SK-N-SH treated with all-trans-retinoic acid at 6 μM for 48 hours (cell line): ENCODE measurements at regions not wholly inside any gene's neighbourhood (a gene's known extent, or its start where the extent isn't known, plus 50 kb on each side); places are given as distances from the start of the nearest gene placed in this dataset.

ENCODE experiments used
- ATAC-seq: fragments of 200-7000 bp; cut with Tn5 transposase; 3 replicates; pipeline ENCODE4 v1.9.1; 2020; ENCODE audit warnings: mild to moderate bottlenecking, moderate library complexity
- ARNTL ChIP-seq: fragments of 450-650 bp; formaldehyde crosslinking; IDR thresholded peaks from 2 replicates; pipeline ENCODE4 v1.5.0; 2020; ENCODE audit warnings: low read depth, mild to moderate bottlenecking, moderate library complexity, borderline replicate concordance
- CSDC2 ChIP-seq: fragments of 250-450 bp; sonication (Bioruptor Pico); IDR thresholded peaks from 2 replicates; pipeline ENCODE4 v1.5.0; 2020; ENCODE audit warnings: mild to moderate bottlenecking, moderate library complexity
- ESRRG ChIP-seq: fragments of 250-450 bp; sonication (Bioruptor Pico); IDR thresholded peaks from 2 replicates; pipeline ENCODE4 v1.6.1; 2021; ENCODE audit warnings: mild to moderate bottlenecking
- GLIS3 ChIP-seq: fragments of 250-450 bp; sonication (Bioruptor Pico); IDR thresholded peaks from 2 replicates; pipeline ENCODE4 v1.5.0; 2020; ENCODE audit warnings: mild to moderate bottlenecking, moderate library complexity
- OSR1 ChIP-seq: fragments of 250-450 bp; sonication (Bioruptor Pico); IDR thresholded peaks from 2 replicates; pipeline ENCODE4 v1.8.0; 2022; ENCODE audit warnings: moderate library complexity, mild to moderate bottlenecking, inconsistent platforms
- SNAI2 ChIP-seq: fragments of 250-450 bp; sonication (Bioruptor Pico); IDR thresholded peaks from 2 replicates; pipeline ENCODE4 v1.5.0; 2020; ENCODE audit warnings: mild to moderate bottlenecking, moderate library complexity
- TCF4 ChIP-seq: fragments of 250-450 bp; sonication (Bioruptor Pico); IDR thresholded peaks from 2 replicates; pipeline ENCODE4 v1.8.0; 2021; ENCODE audit warnings: mild to moderate bottlenecking, moderate library complexity, borderline replicate concordance
- TOX ChIP-seq: fragments of 250-450 bp; sonication (Bioruptor Pico); IDR thresholded peaks from 2 replicates; pipeline ENCODE4 v1.8.0; 2021; ENCODE audit warnings: mild to moderate bottlenecking, moderate library complexity, borderline replicate concordance
- ZFP3 ChIP-seq: fragments of 250-450 bp; sonication (Bioruptor Pico); IDR thresholded peaks from 2 replicates; pipeline ENCODE4 v1.5.0; 2020; ENCODE audit warnings: mild to moderate bottlenecking, moderate library complexity
- ZFP30 ChIP-seq: fragments of 450-650 bp; formaldehyde crosslinking; IDR thresholded peaks from 2 replicates; pipeline ENCODE4 v1.5.0; 2022; ENCODE audit warnings: mild to moderate bottlenecking, moderate library complexity
- ZNF565 ChIP-seq: fragments of 450-650 bp; formaldehyde crosslinking; conservative IDR thresholded peaks from 2 replicates; pipeline ENCODE4 v1.5.0; 2020; ENCODE audit warnings: low read depth, mild to moderate bottlenecking, moderate library complexity
- ZNF70 ChIP-seq: fragments of 450-650 bp; formaldehyde crosslinking; IDR thresholded peaks from 2 replicates; pipeline ENCODE4 v1.5.0; 2020; ENCODE audit warnings: mild to moderate bottlenecking, moderate library complexity
- ZNF8 ChIP-seq: fragments of 450-650 bp; formaldehyde crosslinking; IDR thresholded peaks from 2 replicates; pipeline ENCODE4 v1.5.0; 2020; ENCODE audit warnings: mild to moderate bottlenecking, moderate library complexity
- TF ChIP-seq, protein P1 (sequence below): fragments of 250-450 bp; sonication (Bioruptor Pico); IDR thresholded peaks from 2 replicates; pipeline ENCODE4 v1.5.1; 2021; ENCODE audit warnings: mild to moderate bottlenecking, moderate library complexity
- TF ChIP-seq, protein P2 (sequence below): fragments of 250-450 bp; sonication (Bioruptor Pico); IDR thresholded peaks from 2 replicates; pipeline ENCODE4 v1.8.0; 2020; ENCODE audit warnings: mild to moderate bottlenecking, moderate library complexity, borderline replicate concordance
- TF ChIP-seq, protein P3 (sequence below): fragments of 250-450 bp; sonication (Bioruptor Pico); IDR thresholded peaks from 2 replicates; pipeline ENCODE4 v1.5.1; 2020; ENCODE audit warnings: low read depth, mild to moderate bottlenecking, moderate library complexity
- TF ChIP-seq, protein P4 (sequence below): fragments of 250-450 bp; sonication (Bioruptor Pico); IDR thresholded peaks from 2 replicates; pipeline ENCODE4 v1.8.0; 2021; ENCODE audit warnings: low read depth, mild to moderate bottlenecking, moderate library complexity, borderline replicate concordance
- TF ChIP-seq, protein P5 (sequence below): fragments of 250-450 bp; sonication (Bioruptor Pico); IDR thresholded peaks from 2 replicates; pipeline ENCODE4 v1.5.0; 2020; ENCODE audit warnings: mild to moderate bottlenecking, moderate library complexity

DNA sequence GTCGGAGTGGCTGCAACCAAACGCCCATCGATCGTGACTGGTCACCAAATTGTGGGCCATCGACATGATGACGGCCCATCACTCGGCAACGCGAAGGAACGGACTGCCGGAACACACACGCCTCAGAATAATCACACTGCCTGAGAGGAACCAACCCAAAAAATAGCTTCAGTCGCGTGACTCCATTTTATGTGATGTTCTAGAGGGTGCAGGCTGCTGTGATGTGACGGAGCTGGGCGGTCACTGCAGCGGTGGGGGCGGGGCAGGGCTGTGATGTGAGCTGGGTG is 174.6 kb downstream of the CTTN start (continued):
- TF ChIP-seq TOX (CRISPR knock-in tag) (no peak), ESRRG (CRISPR knock-in tag) (no peak), ARNTL (CRISPR knock-in tag) (no peak), OSR1 (CRISPR knock-in tag) (no peak), ZNF70 (CRISPR knock-in tag) (no peak), SNAI2 (CRISPR knock-in tag) (no peak)
- TF ChIP-seq, protein P1, sequence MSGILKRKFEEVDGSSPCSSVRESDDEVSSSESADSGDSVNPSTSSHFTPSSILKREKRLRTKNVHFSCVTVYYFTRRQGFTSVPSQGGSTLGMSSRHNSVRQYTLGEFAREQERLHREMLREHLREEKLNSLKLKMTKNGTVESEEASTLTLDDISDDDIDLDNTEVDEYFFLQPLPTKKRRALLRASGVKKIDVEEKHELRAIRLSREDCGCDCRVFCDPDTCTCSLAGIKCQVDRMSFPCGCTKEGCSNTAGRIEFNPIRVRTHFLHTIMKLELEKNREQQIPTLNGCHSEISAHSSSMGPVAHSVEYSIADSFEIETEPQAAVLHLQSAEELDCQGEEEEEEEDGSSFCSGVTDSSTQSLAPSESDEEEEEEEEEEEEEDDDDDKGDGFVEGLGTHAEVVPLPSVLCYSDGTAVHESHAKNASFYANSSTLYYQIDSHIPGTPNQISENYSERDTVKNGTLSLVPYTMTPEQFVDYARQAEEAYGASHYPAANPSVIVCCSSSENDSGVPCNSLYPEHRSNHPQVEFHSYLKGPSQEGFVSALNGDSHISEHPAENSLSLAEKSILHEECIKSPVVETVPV (CRISPR knock-in tag) = no peak

DNA sequence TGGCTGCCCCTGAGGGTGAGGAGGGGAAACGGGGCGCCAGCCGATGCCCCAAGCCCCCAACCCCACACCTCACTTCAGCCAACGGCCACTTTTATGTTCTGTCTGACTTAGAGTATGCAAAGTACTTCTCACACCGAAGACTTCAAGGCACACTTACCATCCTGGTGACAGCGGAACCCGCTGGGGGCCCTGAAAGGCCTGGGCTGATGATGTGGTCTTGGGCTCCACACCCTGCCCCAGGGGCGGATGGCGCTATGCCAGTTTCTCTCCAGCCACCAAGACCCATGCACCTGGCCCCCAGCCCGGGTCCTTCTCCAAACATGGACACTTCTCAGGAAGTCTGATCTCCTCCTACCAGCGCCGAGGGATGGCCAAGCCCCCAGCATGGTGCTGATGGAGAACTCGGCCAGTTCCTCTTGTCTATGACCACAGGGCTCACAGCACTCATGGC is 175.4 kb downstream of the CTTN start:
- no peak for ATAC-seq
- no peak for TF ChIP-seq CSDC2 (CRISPR knock-in tag)
- no peak for TF ChIP-seq SNAI2 (CRISPR knock-in tag)
- TF ChIP-seq ZNF70 (CRISPR knock-in tag) = no peak
- TF ChIP-seq OSR1 (CRISPR knock-in tag) = no peak
- TF ChIP-seq ZNF565 (CRISPR knock-in tag) = no peak
- TF ChIP-seq, protein P2, sequence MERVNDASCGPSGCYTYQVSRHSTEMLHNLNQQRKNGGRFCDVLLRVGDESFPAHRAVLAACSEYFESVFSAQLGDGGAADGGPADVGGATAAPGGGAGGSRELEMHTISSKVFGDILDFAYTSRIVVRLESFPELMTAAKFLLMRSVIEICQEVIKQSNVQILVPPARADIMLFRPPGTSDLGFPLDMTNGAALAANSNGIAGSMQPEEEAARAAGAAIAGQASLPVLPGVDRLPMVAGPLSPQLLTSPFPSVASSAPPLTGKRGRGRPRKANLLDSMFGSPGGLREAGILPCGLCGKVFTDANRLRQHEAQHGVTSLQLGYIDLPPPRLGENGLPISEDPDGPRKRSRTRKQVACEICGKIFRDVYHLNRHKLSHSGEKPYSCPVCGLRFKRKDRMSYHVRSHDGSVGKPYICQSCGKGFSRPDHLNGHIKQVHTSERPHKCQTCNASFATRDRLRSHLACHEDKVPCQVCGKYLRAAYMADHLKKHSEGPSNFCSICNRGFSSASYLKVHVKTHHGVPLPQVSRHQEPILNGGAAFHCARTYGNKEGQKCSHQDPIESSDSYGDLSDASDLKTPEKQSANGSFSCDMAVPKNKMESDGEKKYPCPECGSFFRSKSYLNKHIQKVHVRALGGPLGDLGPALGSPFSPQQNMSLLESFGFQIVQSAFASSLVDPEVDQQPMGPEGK (CRISPR knock-in tag) = no peak
- no peak for TF ChIP-seq TOX (CRISPR knock-in tag)
- TF ChIP-seq, protein P3, sequence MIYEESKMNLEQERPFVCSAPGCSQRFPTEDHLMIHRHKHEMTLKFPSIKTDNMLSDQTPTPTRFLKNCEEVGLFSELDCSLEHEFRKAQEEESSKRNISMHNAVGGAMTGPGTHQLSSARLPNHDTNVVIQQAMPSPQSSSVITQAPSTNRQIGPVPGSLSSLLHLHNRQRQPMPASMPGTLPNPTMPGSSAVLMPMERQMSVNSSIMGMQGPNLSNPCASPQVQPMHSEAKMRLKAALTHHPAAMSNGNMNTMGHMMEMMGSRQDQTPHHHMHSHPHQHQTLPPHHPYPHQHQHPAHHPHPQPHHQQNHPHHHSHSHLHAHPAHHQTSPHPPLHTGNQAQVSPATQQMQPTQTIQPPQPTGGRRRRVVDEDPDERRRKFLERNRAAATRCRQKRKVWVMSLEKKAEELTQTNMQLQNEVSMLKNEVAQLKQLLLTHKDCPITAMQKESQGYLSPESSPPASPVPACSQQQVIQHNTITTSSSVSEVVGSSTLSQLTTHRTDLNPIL (CRISPR knock-in tag) = no peak
- TF ChIP-seq ZFP3 = no peak
- TF ChIP-seq, protein P4, sequence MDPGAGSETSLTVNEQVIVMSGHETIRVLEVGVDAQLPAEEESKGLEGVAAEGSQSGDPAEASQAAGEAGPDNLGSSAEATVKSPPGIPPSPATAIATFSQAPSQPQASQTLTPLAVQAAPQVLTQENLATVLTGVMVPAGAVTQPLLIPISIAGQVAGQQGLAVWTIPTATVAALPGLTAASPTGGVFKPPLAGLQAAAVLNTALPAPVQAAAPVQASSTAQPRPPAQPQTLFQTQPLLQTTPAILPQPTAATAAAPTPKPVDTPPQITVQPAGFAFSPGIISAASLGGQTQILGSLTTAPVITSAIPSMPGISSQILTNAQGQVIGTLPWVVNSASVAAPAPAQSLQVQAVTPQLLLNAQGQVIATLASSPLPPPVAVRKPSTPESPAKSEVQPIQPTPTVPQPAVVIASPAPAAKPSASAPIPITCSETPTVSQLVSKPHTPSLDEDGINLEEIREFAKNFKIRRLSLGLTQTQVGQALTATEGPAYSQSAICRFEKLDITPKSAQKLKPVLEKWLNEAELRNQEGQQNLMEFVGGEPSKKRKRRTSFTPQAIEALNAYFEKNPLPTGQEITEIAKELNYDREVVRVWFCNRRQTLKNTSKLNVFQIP (CRISPR knock-in tag) = no peak
- TF ChIP-seq, protein P1 (CRISPR knock-in tag) = no peak
- TF ChIP-seq ZFP30 (CRISPR knock-in tag) = no peak
- TF ChIP-seq, protein P5, sequence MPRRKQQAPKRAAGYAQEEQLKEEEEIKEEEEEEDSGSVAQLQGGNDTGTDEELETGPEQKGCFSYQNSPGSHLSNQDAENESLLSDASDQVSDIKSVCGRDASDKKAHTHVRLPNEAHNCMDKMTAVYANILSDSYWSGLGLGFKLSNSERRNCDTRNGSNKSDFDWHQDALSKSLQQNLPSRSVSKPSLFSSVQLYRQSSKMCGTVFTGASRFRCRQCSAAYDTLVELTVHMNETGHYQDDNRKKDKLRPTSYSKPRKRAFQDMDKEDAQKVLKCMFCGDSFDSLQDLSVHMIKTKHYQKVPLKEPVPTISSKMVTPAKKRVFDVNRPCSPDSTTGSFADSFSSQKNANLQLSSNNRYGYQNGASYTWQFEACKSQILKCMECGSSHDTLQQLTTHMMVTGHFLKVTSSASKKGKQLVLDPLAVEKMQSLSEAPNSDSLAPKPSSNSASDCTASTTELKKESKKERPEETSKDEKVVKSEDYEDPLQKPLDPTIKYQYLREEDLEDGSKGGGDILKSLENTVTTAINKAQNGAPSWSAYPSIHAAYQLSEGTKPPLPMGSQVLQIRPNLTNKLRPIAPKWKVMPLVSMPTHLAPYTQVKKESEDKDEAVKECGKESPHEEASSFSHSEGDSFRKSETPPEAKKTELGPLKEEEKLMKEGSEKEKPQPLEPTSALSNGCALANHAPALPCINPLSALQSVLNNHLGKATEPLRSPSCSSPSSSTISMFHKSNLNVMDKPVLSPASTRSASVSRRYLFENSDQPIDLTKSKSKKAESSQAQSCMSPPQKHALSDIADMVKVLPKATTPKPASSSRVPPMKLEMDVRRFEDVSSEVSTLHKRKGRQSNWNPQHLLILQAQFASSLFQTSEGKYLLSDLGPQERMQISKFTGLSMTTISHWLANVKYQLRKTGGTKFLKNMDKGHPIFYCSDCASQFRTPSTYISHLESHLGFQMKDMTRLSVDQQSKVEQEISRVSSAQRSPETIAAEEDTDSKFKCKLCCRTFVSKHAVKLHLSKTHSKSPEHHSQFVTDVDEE = no peak
- TF ChIP-seq ZNF8 (CRISPR knock-in tag) = no peak
- no peak for TF ChIP-seq ARNTL (CRISPR knock-in tag)

DNA sequence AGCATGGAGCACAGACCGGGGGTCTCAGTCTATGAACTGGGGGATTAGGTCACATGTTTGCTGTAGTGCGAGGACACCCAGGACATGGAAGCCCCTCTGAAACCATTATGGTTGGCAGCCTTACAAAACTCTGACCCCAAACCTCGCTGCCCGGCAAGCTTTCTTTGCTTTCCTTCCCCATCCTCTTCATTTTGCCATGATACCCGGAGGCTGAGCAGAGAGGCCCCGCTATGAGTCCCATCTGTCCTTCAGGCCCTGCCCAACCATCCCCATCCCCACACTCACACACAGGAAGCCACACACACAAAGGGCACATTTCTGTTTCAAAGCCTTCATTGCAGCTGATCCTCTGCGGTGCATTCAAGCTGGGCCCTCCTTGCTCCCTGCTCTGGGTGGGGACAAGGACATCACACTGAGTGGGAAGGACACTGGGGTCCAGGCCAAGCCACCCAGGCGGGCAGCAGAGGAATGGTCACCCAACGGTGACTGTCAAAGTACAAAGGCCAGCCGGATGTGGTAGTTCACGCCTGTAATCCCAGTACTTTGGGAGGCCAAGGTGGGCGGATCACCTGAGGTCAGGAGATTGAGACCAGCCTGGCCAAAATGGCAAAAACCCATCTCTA is 176.5 kb downstream of the CTTN start:
- no peak for ATAC-seq
- no peak for TF ChIP-seq ZNF565 (CRISPR knock-in tag)
- no peak for TF ChIP-seq GLIS3 (CRISPR knock-in tag)
- no peak for TF ChIP-seq TOX (CRISPR knock-in tag)
- TF ChIP-seq ZFP3 = no peak
- no peak for TF ChIP-seq TCF4
- TF ChIP-seq ZNF70 (CRISPR knock-in tag) = no peak
